B cell (primary cell): ENCODE measurements at regions not wholly inside any gene's neighbourhood (a gene's known extent, or its start where the extent isn't known, plus 50 kb on each side); places are given as distances from the start of the nearest gene placed in this dataset.

Experiments used
- ATAC-seq: fragments of 200-7000 bp; cut with Tn5 transposase; one replicate; pipeline ENCODE4 v1.10.0; 2021; ENCODE audit warnings: low read depth, mild to moderate bottlenecking, moderate number of reproducible peaks, moderate library complexity
- CTCF ChIA-PET: fragments of 350-600 bp; sonication (Branson Sonifier 250); formaldehyde crosslinking; loops from one replicate; lab custom pipeline; 2021; ENCODE audit warnings: antibody characterized with exemption, inconsistent platforms; lab: Charles Lee
- POLR2A ChIA-PET: fragments of 350-600 bp; sonication (Branson Sonifier 250); formaldehyde crosslinking; loops from one replicate; lab custom pipeline; 2021; ENCODE audit warnings: antibody characterized with exemption; lab: Charles Lee
- DNase-seq: peaks from one replicate; pipeline ENCODE4 v3.0.0; 2013
- H2AFZ ChIP-seq: 2 replicates; pipeline ENCODE4 v1.6.1; 2012; ENCODE audit warnings: mild to moderate bottlenecking, low read depth, low read length; ENCODE audit not compliant: insufficient read depth, poor library complexity, severe bottlenecking
- H3K27ac ChIP-seq, 2 donors: 1 replicate in 1 of 2; 2 replicates in 1 of 2; pipeline ENCODE4 v1.5.1; 2012 to 2013; ENCODE audit warnings: low read length in 2 of 2, mild to moderate bottlenecking in 2 of 2, moderate library complexity in 1 of 2
- H3K27me3 ChIP-seq, 4 experiments: fragments of 200-600 bp in 1 of 4; sonication (generic) in 1 of 4; replicated peaks in 1 of 4; 1 replicate in 2 of 4; 2 replicates in 2 of 4; pipeline versions ENCODE4 v1.6.1 to v1.7.0; 2013 to 2016; ENCODE audit warnings: low read length in 3 of 4, mild to moderate bottlenecking in 2 of 4, mixed read lengths in 1 of 4, moderate library complexity in 1 of 4; ENCODE audit not compliant: insufficient read depth in 4 of 4, control insufficient read depth in 3 of 4; ENCODE audit errors: control extremely low read depth in 1 of 4
- H3K36me3 ChIP-seq, 2 experiments: replicated peaks in 1 of 2; 1 replicate in 1 of 2; 2 replicates in 1 of 2; pipeline versions ENCODE4 v1.6.1 to v1.7.1; 2013; ENCODE audit warnings: low read length in 1 of 2; ENCODE audit not compliant: insufficient read depth in 2 of 2, control insufficient read depth in 1 of 2; ENCODE audit errors: control extremely low read depth in 1 of 2, extremely low read depth in 1 of 2
- H3K4me1 ChIP-seq, 2 donors: fragments of 200-600 bp in 1 of 2; sonication (generic) in 1 of 2; 1 replicate in 1 of 2; 2 replicates in 1 of 2; pipeline versions ENCODE4 v1.5.1 to v1.6.1; 2013 to 2017; ENCODE audit warnings: low read length in 2 of 2; ENCODE audit not compliant: control insufficient read depth in 2 of 2, insufficient read depth in 2 of 2
- H3K4me2 ChIP-seq: replicated peaks from 2 replicates; pipeline ENCODE3; 2012; ENCODE audit warnings: mild to moderate bottlenecking, low read depth, low read length; ENCODE audit not compliant: poor library complexity, severe bottlenecking
- H3K4me3 ChIP-seq, 5 experiments: fragments of 200-600 bp in 1 of 5; sonication (generic) in 1 of 5; 1 replicate in 3 of 5; 2 replicates in 2 of 5; pipeline versions ENCODE4 v1.5.1 to v1.7.0; 2011 to 2016; ENCODE audit warnings: low read length in 4 of 5, mild to moderate bottlenecking in 4 of 5, low read depth in 2 of 5, control low read depth in 1 of 5, moderate library complexity in 1 of 5; ENCODE audit not compliant: insufficient read depth in 1 of 5; ENCODE audit errors: control extremely low read depth in 1 of 5, extremely low read depth in 1 of 5
- H3K79me2 ChIP-seq: fragments of 200-600 bp; sonication (generic); one replicate; pipeline ENCODE4 v1.6.0; 2016; ENCODE audit warnings: low read length; ENCODE audit not compliant: control insufficient read depth, insufficient read depth
- H3K9ac ChIP-seq: fragments of 200-600 bp; sonication (generic); 2 replicates; pipeline ENCODE4 v1.6.1; 2017; ENCODE audit warnings: mild to moderate bottlenecking, low read length, moderate library complexity
- H3K9me3 ChIP-seq, 3 donors: one replicate each; pipeline versions ENCODE4 v1.6.1 to v1.7.1; 2013; ENCODE audit warnings: low read length in 2 of 3; ENCODE audit not compliant: control insufficient read depth in 2 of 3, insufficient read depth in 1 of 3; ENCODE audit errors: control extremely low read depth in 1 of 3
- H4K20me1 ChIP-seq: 2 replicates; pipeline ENCODE4 v1.6.0; 2012; ENCODE audit warnings: mild to moderate bottlenecking, low read length; ENCODE audit not compliant: insufficient read depth, control insufficient read depth, poor library complexity, severe bottlenecking
- H3K27ac Mint-ChIP-seq: one replicate; pipeline ENCODE4 v1.8.0; 2021; ENCODE audit warnings: mixed read lengths
- H3K27me3 Mint-ChIP-seq: one replicate; pipeline ENCODE4 v1.8.0; 2021; ENCODE audit warnings: mixed read lengths
- H3K4me1 Mint-ChIP-seq: one replicate; pipeline ENCODE4 v1.8.0; 2021; ENCODE audit warnings: mixed read lengths
- H3K4me3 Mint-ChIP-seq: one replicate; pipeline ENCODE4 v1.8.0; 2021; ENCODE audit warnings: mixed read lengths
- H3K9me3 Mint-ChIP-seq: one replicate; pipeline ENCODE4 v1.8.0; 2022; ENCODE audit warnings: mixed read lengths; ENCODE audit not compliant: insufficient read depth
- CTCF ChIP-seq: fragments of 200-600 bp; IDR thresholded peaks from one replicate; pipeline ENCODE4 v1.8.0; 2022; ENCODE audit warnings: antibody characterized with exemption, mild to moderate bottlenecking
- EZH2 ChIP-seq: IDR thresholded peaks from 2 replicates; pipeline ENCODE4 v1.6.1; 2012; ENCODE audit warnings: borderline replicate concordance, low read depth, mild to moderate bottlenecking, moderate library complexity, low read length; ENCODE audit not compliant: insufficient read depth, poor library complexity, severe bottlenecking
- WGBS: methylation state at CpG from one replicate; pipeline ENCODE4 v1.1.5; 2013; ENCODE audit warnings: missing lambda C conversion rate; ENCODE audit not compliant: insufficient coverage; 5-methylcytosine and 5-hydroxymethylcytosine counted together
- intact Hi-C: fragments of 100-400 bp; cut with micrococcal nuclease; formaldehyde crosslinking; loops from one replicate; pipeline ENCODE4 v1.10.0; 2022

- Histone ChIP-seq H3K4me3 (no peak overlapping the region), H4K20me1 (no peaks in the 10 kb centered on the region), H3K27me3 (no peaks in the 10 kb centered on the region), H3K9ac (no peak overlapping the region), H3K9me3 (peaks cover 0 to 14% (median 0%) of the 10 kb centered on the region in 3 donors), H3K4me2 (no peak overlapping the region), H3K27ac (no peak overlapping the region), H3K79me2 (no peaks in the 10 kb centered on the region), H2AFZ (no peak overlapping the region), H3K36me3 (no peaks in the 10 kb centered on the region), H3K4me1 (no peaks in the 10 kb centered on the region)
- no peak for ATAC-seq
- WGBS, result 95% methylated on average over 2 of the region's 4 CpGs
- Mint-ChIP-seq H3K27ac (no peak overlapping the region), H3K9me3 (peaks cover 5% of the 10 kb centered on the region), H3K27me3 (no peaks in the 10 kb centered on the region), H3K4me3 (no peak overlapping the region), H3K4me1 (no peaks in the 10 kb centered on the region)
- ChIA-PET POLR2A (no interaction called here), CTCF (no interaction called here)
- intact Hi-C loops, result no loop called here
- TF ChIP-seq EZH2 (no peak), CTCF (no peak)
- DNase-seq, result no peak
Measured at GRCh38 chr7:80288175-80289122, 153.8 kb downstream of the GNAI1 start.
